ENCODE measurements at regions not wholly inside any gene's neighbourhood (a gene's known extent, or its start where the extent isn't known, plus 50 kb on each side); places are given as distances from the start of the nearest gene placed in this dataset.

- TF ChIP-seq, protein P1, sequence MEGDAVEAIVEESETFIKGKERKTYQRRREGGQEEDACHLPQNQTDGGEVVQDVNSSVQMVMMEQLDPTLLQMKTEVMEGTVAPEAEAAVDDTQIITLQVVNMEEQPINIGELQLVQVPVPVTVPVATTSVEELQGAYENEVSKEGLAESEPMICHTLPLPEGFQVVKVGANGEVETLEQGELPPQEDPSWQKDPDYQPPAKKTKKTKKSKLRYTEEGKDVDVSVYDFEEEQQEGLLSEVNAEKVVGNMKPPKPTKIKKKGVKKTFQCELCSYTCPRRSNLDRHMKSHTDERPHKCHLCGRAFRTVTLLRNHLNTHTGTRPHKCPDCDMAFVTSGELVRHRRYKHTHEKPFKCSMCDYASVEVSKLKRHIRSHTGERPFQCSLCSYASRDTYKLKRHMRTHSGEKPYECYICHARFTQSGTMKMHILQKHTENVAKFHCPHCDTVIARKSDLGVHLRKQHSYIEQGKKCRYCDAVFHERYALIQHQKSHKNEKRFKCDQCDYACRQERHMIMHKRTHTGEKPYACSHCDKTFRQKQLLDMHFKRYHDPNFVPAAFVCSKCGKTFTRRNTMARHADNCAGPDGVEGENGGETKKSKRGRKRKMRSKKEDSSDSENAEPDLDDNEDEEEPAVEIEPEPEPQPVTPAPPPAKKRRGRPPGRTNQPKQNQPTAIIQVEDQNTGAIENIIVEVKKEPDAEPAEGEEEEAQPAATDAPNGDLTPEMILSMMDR (IDR thresholded peaks at IDR 0.05; ENCODE audit: low read depth, low read length), result no peak
- TF ChIP-seq POLR2A (IDR thresholded peaks at IDR 0.05; ENCODE audit: extremely low read depth, insufficient read length), result no peak
- TF ChIP-seq MYC (IDR thresholded peaks at IDR 0.05; ENCODE audit: low read depth, low read length), result no peak
Observed at GRCh38 chr7:37577412-37577811, 106.2 kb upstream of the GPR141 start.

Data from NB4 (cell line).